ENCODE measurements at regions not wholly inside any gene's neighbourhood (a gene's known extent, or its start where the extent isn't known, plus 50 kb on each side); places are given as distances from the start of the nearest gene placed in this dataset.

DNA sequence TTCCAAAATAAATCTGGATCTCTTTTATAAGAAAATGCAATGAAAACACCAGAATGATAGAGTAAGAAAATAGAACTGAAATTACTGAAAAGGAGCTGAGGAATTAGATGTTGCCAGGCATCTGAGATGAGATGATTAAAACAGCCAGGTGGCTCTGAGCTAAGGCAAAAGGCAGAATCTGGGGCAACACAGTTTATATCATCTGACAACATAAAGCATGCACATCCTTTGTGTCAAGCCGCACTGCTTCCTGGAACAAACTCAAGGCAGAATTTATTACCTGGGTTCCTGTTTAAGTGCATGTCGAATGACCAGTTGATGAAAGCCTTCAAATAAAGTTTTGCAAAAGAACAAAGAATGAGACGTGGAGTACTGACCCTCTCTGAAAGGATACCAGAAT is 247.0 kb downstream of the SNX10 start:
- no peaks in the 10 kb centered on the region for H3K36me3 ChIP-seq (ENCODE audit: control insufficient read depth in 3 of 3, insufficient read depth in 2 of 3, low read depth in 1 of 3, low read length in 3 of 3)
- H3K27ac ChIP-seq (ENCODE audit: low read depth in 1 of 3, low read length in 2 of 3) = no peak overlapping the region
- DNase-seq = no peak

DNA sequence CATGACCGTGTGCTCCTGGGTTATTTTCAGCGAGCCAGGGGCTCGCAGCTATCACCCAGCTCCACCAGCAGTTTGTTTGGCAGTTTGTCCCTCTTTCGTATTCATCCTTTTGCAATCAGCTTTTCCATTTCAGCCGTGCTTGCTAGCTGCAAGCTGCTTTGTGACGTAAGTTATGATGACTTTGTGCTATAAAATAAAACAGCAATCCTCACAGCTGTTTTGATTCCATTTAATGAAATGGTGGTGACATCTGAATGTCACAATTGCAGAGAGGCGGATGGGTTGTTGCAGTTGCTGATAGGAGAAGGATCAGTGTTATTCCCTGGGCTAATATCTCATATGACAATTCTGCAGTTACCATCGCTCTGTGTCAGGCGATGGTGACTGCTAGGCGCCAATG is 251.7 kb downstream of the SNX10 start:
- Histone ChIP-seq H3K9me3 (ENCODE audit: control insufficient read depth in 2 of 2, insufficient read depth in 1 of 2, low read depth in 1 of 2, low read length in 1 of 2) (peaks cover 0 to 4% of the 10 kb centered on the region in 2 donors), H3K27me3 (ENCODE audit: control insufficient read depth in 3 of 3, insufficient read depth in 3 of 3, low read length in 3 of 3) (peaks cover 0 to 15% (median 14%) of the 10 kb centered on the region in 3 donors), H3K4me3 (ENCODE audit: low read depth in 1 of 3, low read length in 3 of 3) (no peak overlapping the region), H3K36me3 (ENCODE audit: control insufficient read depth in 3 of 3, insufficient read depth in 2 of 3, low read depth in 1 of 3, low read length in 3 of 3) (no peaks in the 10 kb centered on the region), H3K27ac (ENCODE audit: low read depth in 1 of 3, low read length in 2 of 3) (no peak overlapping the region), H3K4me1 (ENCODE audit: control insufficient read depth in 3 of 3, insufficient read depth in 2 of 3, low read depth in 1 of 3, low read length in 2 of 3) (no peaks in the 10 kb centered on the region)
- WGBS, 3 donors = 75 to 85% (median 77%) methylated on average over 10 of the region's 10 CpGs
- no peak for FAIRE-seq
- DNase-seq = no peak

More for the DNA sequence above, 247.0 kb downstream of the SNX10 start:
- H3K4me3 ChIP-seq (ENCODE audit: low read depth in 1 of 3, low read length in 3 of 3) = no peak overlapping the region
- no peaks in the 10 kb centered on the region for H3K9me3 ChIP-seq (ENCODE audit: control insufficient read depth in 2 of 2, insufficient read depth in 1 of 2, low read depth in 1 of 2, low read length in 1 of 2)
- H3K4me1 ChIP-seq (ENCODE audit: control insufficient read depth in 3 of 3, insufficient read depth in 2 of 3, low read depth in 1 of 3, low read length in 2 of 3) = no peaks in the 10 kb centered on the region
- peaks cover 4 to 18% (median 7%) of the 10 kb centered on the region in 3 donors for H3K27me3 ChIP-seq (ENCODE audit: control insufficient read depth in 3 of 3, insufficient read depth in 3 of 3, low read length in 3 of 3)
- WGBS, 3 donors = 27 to 42% (median 33%) methylated on average over 3 of the region's 3 CpGs
- FAIRE-seq = no peak

DNA sequence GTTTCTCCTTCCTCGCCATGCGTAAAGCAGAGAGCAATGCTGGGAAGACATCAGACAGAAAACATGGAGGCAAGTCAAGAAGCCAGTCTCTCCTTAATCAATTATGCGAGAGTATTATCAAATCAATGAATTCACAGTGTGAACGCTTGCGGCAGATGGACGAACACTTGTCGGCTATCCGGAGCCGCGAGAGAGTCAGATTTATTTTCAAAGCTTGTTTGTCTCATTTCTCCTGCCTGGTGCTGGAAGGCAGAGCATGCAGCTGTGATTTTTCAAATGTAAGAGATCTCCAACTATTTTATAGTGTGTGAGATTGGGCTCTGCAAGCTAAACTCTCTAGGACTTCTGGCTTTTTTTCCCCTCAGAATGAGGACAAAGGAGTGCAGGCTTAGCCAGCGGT is 252.3 kb downstream of the SNX10 start:
- FAIRE-seq = no peak
- no peak overlapping the region for H3K27ac ChIP-seq (ENCODE audit: low read depth in 1 of 3, low read length in 2 of 3)
- H3K4me3 ChIP-seq (ENCODE audit: low read depth in 1 of 3, low read length in 3 of 3) = no peak overlapping the region
- DNase-seq = no peak
- WGBS, 3 donors = 75 to 93% (median 81%) methylated on average over 11 of the region's 11 CpGs
- H3K36me3 ChIP-seq (ENCODE audit: control insufficient read depth in 3 of 3, insufficient read depth in 2 of 3, low read depth in 1 of 3, low read length in 3 of 3) = no peaks in the 10 kb centered on the region
- peaks cover 0 to 14% (median 13%) of the 10 kb centered on the region in 3 donors for H3K27me3 ChIP-seq (ENCODE audit: control insufficient read depth in 3 of 3, insufficient read depth in 3 of 3, low read length in 3 of 3)
- peaks cover 0 to 4% of the 10 kb centered on the region in 2 donors for H3K9me3 ChIP-seq (ENCODE audit: control insufficient read depth in 2 of 2, insufficient read depth in 1 of 2, low read depth in 1 of 2, low read length in 1 of 2)
- no peaks in the 10 kb centered on the region for H3K4me1 ChIP-seq (ENCODE audit: control insufficient read depth in 3 of 3, insufficient read depth in 2 of 3, low read depth in 1 of 3, low read length in 2 of 3)

DNA sequence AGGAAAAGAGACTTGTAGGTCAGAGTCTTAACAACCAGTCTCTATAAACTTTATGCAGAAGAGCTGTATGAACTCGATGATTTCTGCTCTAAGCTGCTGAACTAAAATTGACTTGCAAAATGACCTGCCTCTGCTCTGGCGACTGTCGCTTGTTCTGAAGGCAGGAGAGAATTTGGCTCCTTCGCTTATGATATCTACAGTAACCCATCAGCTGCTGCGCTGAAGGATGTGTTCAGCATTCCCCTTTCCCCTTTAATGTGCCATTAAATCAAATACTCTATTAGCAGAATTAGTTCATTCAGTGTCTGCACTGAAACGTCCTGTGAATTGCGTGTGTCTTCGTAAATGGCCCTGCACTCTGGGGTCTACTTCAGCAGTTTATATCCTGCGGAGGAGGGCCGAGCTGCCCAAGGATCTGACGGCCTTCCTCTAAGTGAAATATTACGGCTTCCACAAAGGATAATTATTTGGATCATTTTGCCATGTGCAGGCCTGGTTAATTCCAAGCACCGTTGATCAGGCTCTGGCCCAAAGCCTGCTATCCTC is 254.9 kb downstream of the SNX10 start:
- 85 to 92% (median 86%) methylated on average over 13 of the region's 13 CpGs for WGBS, 3 donors
- no peak for FAIRE-seq
- Histone ChIP-seq H3K36me3 (ENCODE audit: control insufficient read depth in 3 of 3, insufficient read depth in 2 of 3, low read depth in 1 of 3, low read length in 3 of 3) (no peaks in the 10 kb centered on the region), H3K4me3 (ENCODE audit: low read depth in 1 of 3, low read length in 3 of 3) (no peak overlapping the region), H3K4me1 (ENCODE audit: control insufficient read depth in 3 of 3, insufficient read depth in 2 of 3, low read depth in 1 of 3, low read length in 2 of 3) (no peaks in the 10 kb centered on the region), H3K27ac (ENCODE audit: low read depth in 1 of 3, low read length in 2 of 3) (no peak overlapping the region), H3K27me3 (ENCODE audit: control insufficient read depth in 3 of 3, insufficient read depth in 3 of 3, low read length in 3 of 3) (peaks cover 0 to 14% (median 9%) of the 10 kb centered on the region in 3 donors), H3K9me3 (ENCODE audit: control insufficient read depth in 2 of 2, insufficient read depth in 1 of 2, low read depth in 1 of 2, low read length in 1 of 2) (peaks cover 0 to 4% of the 10 kb centered on the region in 2 donors)
- no peak for DNase-seq

- 87 to 95% (median 93%) methylated on average over 3 of the region's 3 CpGs for WGBS, 3 donors
- H3K4me3 ChIP-seq (ENCODE audit: low read depth in 1 of 3, low read length in 3 of 3) = no peak overlapping the region
- H3K27me3 ChIP-seq (ENCODE audit: control insufficient read depth in 3 of 3, insufficient read depth in 3 of 3, low read length in 3 of 3) = peaks cover 0 to 13% (median 9%) of the 10 kb centered on the region in 3 donors
- no peak overlapping the region for H3K27ac ChIP-seq (ENCODE audit: low read depth in 1 of 3, low read length in 2 of 3)
- no peaks in the 10 kb centered on the region for H3K4me1 ChIP-seq (ENCODE audit: control insufficient read depth in 3 of 3, insufficient read depth in 2 of 3, low read depth in 1 of 3, low read length in 2 of 3)
- no peaks in the 10 kb centered on the region for H3K36me3 ChIP-seq (ENCODE audit: control insufficient read depth in 3 of 3, insufficient read depth in 2 of 3, low read depth in 1 of 3, low read length in 3 of 3)
- DNase-seq (no peak), FAIRE-seq (no peak)
- H3K9me3 ChIP-seq (ENCODE audit: control insufficient read depth in 2 of 2, insufficient read depth in 1 of 2, low read depth in 1 of 2, low read length in 1 of 2) = peaks cover 0 to 4% of the 10 kb centered on the region in 2 donors
Observed at GRCh38 chr7:26547156-26547555, 255.5 kb downstream of the SNX10 start.

DNA sequence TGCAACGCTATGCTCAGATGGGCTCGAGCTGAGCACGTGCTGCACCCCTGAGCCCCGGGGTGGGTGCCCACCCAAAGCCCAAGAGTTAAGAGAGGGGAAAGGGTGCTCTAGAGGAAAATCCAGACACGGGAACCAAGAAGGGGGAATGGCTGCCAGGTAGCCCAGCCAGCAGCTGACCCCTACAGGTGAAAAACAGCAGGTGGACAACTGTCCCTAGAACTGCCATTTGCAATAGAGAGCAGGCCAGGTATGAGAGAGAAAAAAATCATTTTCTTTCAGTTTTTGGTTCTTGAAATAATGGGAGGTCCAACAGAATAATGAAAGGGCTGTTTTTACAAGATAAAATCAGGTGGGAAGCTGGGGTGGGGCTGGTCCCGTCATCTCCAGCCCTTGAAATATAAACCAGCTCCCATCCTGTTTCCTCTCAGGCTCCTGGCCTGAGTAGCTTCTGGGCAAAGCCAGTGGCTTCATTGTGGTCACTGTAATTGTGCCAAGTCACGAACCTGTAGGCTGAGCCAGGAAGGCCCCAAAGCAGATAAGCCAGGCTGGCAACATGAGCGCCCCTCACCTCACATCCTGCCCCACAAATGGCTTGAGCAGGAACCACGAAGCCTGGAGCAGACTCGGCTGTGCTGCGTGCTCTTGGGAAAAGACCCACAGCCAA is 257.8 kb downstream of the SNX10 start:
- H3K4me3 ChIP-seq (ENCODE audit: low read depth in 1 of 3, low read length in 3 of 3) = no peak overlapping the region
- H3K36me3 ChIP-seq (ENCODE audit: control insufficient read depth in 3 of 3, insufficient read depth in 2 of 3, low read depth in 1 of 3, low read length in 3 of 3) = no peaks in the 10 kb centered on the region
- DNase-seq = no peak
- H3K27ac ChIP-seq (ENCODE audit: low read depth in 1 of 3, low read length in 2 of 3) = no peak overlapping the region
- FAIRE-seq = no peak
- peaks cover 0 to 4% of the 10 kb centered on the region in 2 donors for H3K9me3 ChIP-seq (ENCODE audit: control insufficient read depth in 2 of 2, insufficient read depth in 1 of 2, low read depth in 1 of 2, low read length in 1 of 2)
- H3K27me3 ChIP-seq (ENCODE audit: control insufficient read depth in 3 of 3, insufficient read depth in 3 of 3, low read length in 3 of 3) = peaks cover 0 to 9% (median 9%) of the 10 kb centered on the region in 3 donors
- no peaks in the 10 kb centered on the region for H3K4me1 ChIP-seq (ENCODE audit: control insufficient read depth in 3 of 3, insufficient read depth in 2 of 3, low read depth in 1 of 3, low read length in 2 of 3)
- WGBS, 3 donors = 58 to 68% (median 66%) methylated on average over 11 of the region's 11 CpGs

DNA sequence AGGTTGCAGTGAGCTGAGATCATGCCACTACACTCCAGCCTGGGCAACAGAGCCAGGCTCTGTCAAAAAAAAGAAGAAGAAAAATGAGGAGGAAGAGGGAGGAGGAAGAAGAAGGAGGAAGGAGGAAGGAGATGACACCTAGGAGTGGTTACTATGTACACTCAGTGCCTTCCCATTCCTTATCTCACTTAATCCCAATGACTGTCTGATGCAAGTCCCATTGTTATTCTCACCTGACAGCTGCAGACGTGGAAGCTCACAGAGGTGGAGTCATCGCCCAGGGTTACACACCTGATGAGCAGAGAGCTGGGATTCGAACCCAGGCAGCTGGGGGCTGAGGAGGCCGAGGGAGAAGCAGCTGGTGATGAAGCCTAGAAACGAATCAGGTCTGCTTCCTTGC is 258.8 kb downstream of the SNX10 start:
- WGBS, 3 donors = 51 to 69% (median 64%) methylated on average over 5 of the region's 5 CpGs
- no peak overlapping the region for H3K4me3 ChIP-seq (ENCODE audit: low read depth in 1 of 3, low read length in 3 of 3)
- no peaks in the 10 kb centered on the region for H3K36me3 ChIP-seq (ENCODE audit: control insufficient read depth in 3 of 3, insufficient read depth in 2 of 3, low read depth in 1 of 3, low read length in 3 of 3)
- H3K4me1 ChIP-seq (ENCODE audit: control insufficient read depth in 3 of 3, insufficient read depth in 2 of 3, low read depth in 1 of 3, low read length in 2 of 3) = no peaks in the 10 kb centered on the region
- no peak overlapping the region for H3K27ac ChIP-seq (ENCODE audit: low read depth in 1 of 3, low read length in 2 of 3)
- no peak for FAIRE-seq
- no peak for DNase-seq
- peaks cover 0 to 9% (median 5%) of the 10 kb centered on the region in 3 donors for H3K27me3 ChIP-seq (ENCODE audit: control insufficient read depth in 3 of 3, insufficient read depth in 3 of 3, low read length in 3 of 3)
- H3K9me3 ChIP-seq (ENCODE audit: control insufficient read depth in 2 of 2, insufficient read depth in 1 of 2, low read depth in 1 of 2, low read length in 1 of 2) = peaks cover 0 to 4% of the 10 kb centered on the region in 2 donors

DNA sequence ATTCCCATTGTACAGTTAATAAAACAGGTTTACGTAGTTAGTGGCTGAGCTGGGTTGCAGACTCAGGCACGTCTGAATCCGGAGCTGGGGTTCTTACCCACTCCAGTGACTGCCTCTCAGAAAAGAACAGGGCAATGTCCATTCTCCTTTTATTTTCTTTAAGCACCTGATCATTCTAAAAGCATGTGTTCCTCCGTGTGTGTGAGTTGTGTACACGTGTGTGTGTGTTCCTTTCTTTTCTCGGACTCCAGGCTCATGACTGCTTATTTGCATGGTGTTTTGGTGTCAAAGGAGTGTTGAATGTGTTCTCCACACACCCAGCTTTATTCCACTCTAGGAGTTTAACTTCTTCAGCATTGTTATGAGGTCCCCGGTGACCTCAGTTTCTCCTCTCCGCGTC is 260.1 kb downstream of the SNX10 start:
- FAIRE-seq = no peak
- WGBS, 3 donors = 47 to 79% (median 65%) methylated on average over 9 of the region's 9 CpGs

More for the DNA sequence above, 260.1 kb downstream of the SNX10 start:
- Histone ChIP-seq H3K27ac (ENCODE audit: low read depth in 1 of 3, low read length in 2 of 3) (no peak overlapping the region), H3K4me3 (ENCODE audit: low read depth in 1 of 3, low read length in 3 of 3) (no peak overlapping the region), H3K27me3 (ENCODE audit: control insufficient read depth in 3 of 3, insufficient read depth in 3 of 3, low read length in 3 of 3) (peaks cover 0 to 9% (median 5%) of the 10 kb centered on the region in 3 donors), H3K4me1 (ENCODE audit: control insufficient read depth in 3 of 3, insufficient read depth in 2 of 3, low read depth in 1 of 3, low read length in 2 of 3) (no peaks in the 10 kb centered on the region), H3K9me3 (ENCODE audit: control insufficient read depth in 2 of 2, insufficient read depth in 1 of 2, low read depth in 1 of 2, low read length in 1 of 2) (peaks cover 0 to 4% of the 10 kb centered on the region in 2 donors), H3K36me3 (ENCODE audit: control insufficient read depth in 3 of 3, insufficient read depth in 2 of 3, low read depth in 1 of 3, low read length in 3 of 3) (no peaks in the 10 kb centered on the region)
- peak in 1 of 2 donors; percentile 15 for DNase-seq

All from small intestine (tissue), 7 donors.